DOHH2 (cell line): ENCODE measurements at regions not wholly inside any gene's neighbourhood (a gene's known extent, or its start where the extent isn't known, plus 50 kb on each side); places are given as distances from the start of the nearest gene placed in this dataset.

Experiments used
- EZH2phosphoT487 ChIP-seq: fragments of 200-600 bp; sonication (generic); IDR thresholded peaks from 2 replicates; pipeline ENCODE4 v1.6.1; 2017; ENCODE audit warnings: borderline replicate concordance, mild to moderate bottlenecking, antibody characterized with exemption, low read length, moderate library complexity, mixed read lengths
- TF ChIP-seq, protein P1 (sequence below): fragments of 200-600 bp; sonication (generic); IDR thresholded peaks from one replicate; pipeline ENCODE4 v1.5.1; 2014; ENCODE audit warnings: antibody characterized with exemption, mild to moderate bottlenecking, low read depth, low read length; ENCODE audit not compliant: poor library complexity, severe bottlenecking

DNA sequence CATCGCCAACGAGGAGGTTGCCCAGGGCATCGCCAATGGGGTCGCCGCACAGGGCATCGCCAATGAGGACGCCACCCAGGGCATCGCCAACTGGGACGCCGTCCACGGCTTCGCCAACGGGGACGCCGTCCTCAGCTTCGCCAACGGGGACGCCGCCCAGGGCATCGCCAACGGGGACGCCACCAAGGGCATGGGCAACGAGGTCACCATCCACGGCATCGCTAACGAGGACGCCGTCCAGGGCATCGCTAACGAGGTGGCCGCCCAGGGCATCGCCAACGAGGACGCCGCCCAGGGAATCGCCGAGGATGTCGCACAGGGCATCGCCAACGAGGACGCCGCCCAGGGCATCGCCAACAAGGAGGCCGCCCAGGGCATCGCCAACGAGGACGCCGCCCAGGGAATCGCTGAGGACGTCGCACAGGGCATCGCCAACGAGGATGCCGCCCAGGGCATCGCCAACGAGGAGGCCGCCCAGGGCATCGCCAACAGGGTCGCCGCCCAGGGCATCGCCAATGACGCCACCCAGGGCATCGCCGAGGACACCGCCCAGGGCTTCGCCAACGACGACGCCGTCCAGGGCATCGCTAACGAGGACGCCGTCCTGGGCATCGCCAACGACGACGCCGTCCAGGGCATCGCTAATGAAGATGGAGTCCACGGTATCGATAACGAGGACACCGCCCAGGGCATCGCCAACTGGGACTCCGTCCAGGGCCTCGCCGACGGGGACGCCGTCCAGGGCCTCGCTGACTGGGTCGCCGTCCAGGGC is 945.7 kb downstream of the TUBA3C start:
- TF ChIP-seq, protein P1, sequence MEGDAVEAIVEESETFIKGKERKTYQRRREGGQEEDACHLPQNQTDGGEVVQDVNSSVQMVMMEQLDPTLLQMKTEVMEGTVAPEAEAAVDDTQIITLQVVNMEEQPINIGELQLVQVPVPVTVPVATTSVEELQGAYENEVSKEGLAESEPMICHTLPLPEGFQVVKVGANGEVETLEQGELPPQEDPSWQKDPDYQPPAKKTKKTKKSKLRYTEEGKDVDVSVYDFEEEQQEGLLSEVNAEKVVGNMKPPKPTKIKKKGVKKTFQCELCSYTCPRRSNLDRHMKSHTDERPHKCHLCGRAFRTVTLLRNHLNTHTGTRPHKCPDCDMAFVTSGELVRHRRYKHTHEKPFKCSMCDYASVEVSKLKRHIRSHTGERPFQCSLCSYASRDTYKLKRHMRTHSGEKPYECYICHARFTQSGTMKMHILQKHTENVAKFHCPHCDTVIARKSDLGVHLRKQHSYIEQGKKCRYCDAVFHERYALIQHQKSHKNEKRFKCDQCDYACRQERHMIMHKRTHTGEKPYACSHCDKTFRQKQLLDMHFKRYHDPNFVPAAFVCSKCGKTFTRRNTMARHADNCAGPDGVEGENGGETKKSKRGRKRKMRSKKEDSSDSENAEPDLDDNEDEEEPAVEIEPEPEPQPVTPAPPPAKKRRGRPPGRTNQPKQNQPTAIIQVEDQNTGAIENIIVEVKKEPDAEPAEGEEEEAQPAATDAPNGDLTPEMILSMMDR, result no peak
- TF ChIP-seq EZH2phosphoT487, result no peak
